ENCODE measurements at regions not wholly inside any gene's neighbourhood (a gene's known extent, or its start where the extent isn't known, plus 50 kb on each side); places are given as distances from the start of the nearest gene placed in this dataset.

DNA sequence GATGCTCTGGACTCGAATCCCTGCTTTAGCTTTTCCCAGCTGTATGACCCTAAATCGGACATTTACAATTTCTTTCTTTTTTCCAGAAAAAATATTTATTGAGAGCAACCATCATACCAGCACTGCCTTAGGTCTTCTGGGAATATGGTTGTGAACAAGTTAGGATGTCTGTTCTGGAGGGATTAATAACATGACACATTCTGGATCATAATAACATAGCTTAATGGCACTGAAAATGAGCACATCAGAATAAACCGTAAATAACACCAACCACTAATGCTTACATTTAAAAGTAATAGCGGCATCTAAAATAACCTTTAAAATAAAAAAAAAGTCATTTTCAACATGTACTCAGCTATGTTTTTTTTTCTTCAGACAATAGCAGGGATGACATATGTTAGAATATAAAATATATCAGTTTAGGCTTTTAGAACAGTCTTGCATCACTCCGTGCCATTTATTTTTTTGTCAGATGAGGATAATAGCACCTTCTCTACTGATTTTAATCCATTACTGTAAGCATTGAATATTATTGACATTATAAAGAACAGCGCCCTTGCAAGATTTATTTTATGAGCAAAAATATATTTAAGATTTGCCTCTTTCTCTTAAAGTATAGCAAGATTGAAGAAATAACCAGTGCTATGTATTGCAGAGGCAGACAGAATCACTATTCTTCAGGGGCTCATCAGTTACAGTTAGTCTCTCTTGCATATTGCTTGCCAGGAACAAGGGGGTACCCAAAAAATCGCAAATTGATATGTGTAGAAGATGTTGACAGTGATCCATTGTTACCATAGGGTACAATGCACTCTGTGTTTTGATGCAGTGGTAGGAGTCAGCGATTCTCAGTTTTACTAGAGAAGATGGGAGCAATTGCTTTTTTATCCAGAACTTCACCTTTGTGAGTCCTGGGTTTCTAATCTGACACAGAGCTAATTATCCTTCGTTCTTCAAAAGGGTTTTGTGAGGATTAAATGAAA lies 168.4 kb upstream of the NR3C1 start:
- TF ChIP-seq, protein P1, sequence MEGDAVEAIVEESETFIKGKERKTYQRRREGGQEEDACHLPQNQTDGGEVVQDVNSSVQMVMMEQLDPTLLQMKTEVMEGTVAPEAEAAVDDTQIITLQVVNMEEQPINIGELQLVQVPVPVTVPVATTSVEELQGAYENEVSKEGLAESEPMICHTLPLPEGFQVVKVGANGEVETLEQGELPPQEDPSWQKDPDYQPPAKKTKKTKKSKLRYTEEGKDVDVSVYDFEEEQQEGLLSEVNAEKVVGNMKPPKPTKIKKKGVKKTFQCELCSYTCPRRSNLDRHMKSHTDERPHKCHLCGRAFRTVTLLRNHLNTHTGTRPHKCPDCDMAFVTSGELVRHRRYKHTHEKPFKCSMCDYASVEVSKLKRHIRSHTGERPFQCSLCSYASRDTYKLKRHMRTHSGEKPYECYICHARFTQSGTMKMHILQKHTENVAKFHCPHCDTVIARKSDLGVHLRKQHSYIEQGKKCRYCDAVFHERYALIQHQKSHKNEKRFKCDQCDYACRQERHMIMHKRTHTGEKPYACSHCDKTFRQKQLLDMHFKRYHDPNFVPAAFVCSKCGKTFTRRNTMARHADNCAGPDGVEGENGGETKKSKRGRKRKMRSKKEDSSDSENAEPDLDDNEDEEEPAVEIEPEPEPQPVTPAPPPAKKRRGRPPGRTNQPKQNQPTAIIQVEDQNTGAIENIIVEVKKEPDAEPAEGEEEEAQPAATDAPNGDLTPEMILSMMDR (IDR thresholded peaks at IDR 0.05; ENCODE audit: low read depth, low read length, poor library complexity, severe bottlenecking), result no peak
- no peak for TF ChIP-seq EZH2phosphoT487 (IDR thresholded peaks at IDR 0.05; ENCODE audit: borderline replicate concordance, low read length)

Measured in DOHH2 (cell line).